HG03108 (cell line): ENCODE measurements at regions not wholly inside any gene's neighbourhood (a gene's known extent, or its start where the extent isn't known, plus 50 kb on each side); places are given as distances from the start of the nearest gene placed in this dataset.

ENCODE experiments used
- ATAC-seq: cut with Tn5 transposase; IDR thresholded peaks from one replicate; pipeline ENCODE4 v1.9.1; 2021; ENCODE audit warnings: moderate library complexity; ENCODE audit not compliant: unreplicated experiment

GRCh38 chr18:41373612-41374011 is 581.4 kb upstream of the PIK3C3 start:
- no peak for ATAC-seq

- no peak for ATAC-seq
Measured at GRCh38 chr18:41372046-41372665, 582.9 kb upstream of the PIK3C3 start.

GRCh38 chr18:41371156-41372045 is 583.6 kb upstream of the PIK3C3 start:
- no peak for ATAC-seq

GRCh38 chr18:41370740-41371139 is 584.3 kb upstream of the PIK3C3 start:
- ATAC-seq: no peak

GRCh38 chr18:41357708-41358107 is 597.3 kb upstream of the PIK3C3 start:
- ATAC-seq: no peak

- ATAC-seq: no peak
Measured at GRCh38 chr18:41353777-41354528, 601.1 kb upstream of the PIK3C3 start.

GRCh38 chr18:41351430-41351829 is 603.6 kb upstream of the PIK3C3 start:
- ATAC-seq: no peak

GRCh38 chr18:41347057-41347456 is 608.0 kb upstream of the PIK3C3 start:
- ATAC-seq: no peak

- no peak for ATAC-seq
Measured at GRCh38 chr18:41343808-41344207, 611.2 kb upstream of the PIK3C3 start.

- no peak for ATAC-seq
Measured at GRCh38 chr18:41338341-41338740, 616.7 kb upstream of the PIK3C3 start.

GRCh38 chr18:41331661-41332060 is 623.4 kb upstream of the PIK3C3 start:
- ATAC-seq: no peak

- no peak for ATAC-seq
Measured at GRCh38 chr18:41326311-41326710, 628.7 kb upstream of the PIK3C3 start.

- no peak for ATAC-seq
Measured at GRCh38 chr18:41324934-41325333, 630.1 kb upstream of the PIK3C3 start.

GRCh38 chr18:41324020-41324791 is 630.8 kb upstream of the PIK3C3 start:
- no peak for ATAC-seq

GRCh38 chr18:41323044-41323443 is 632.0 kb upstream of the PIK3C3 start:
- ATAC-seq: no peak

- ATAC-seq: no peak
Measured at GRCh38 chr18:41320100-41320499, 634.9 kb upstream of the PIK3C3 start.

GRCh38 chr18:41315134-41315533 is 639.9 kb upstream of the PIK3C3 start:
- no peak for ATAC-seq

- no peak for ATAC-seq
Measured at GRCh38 chr18:41311571-41312547, 643.2 kb upstream of the PIK3C3 start.

GRCh38 chr18:41297740-41298139 is 657.3 kb upstream of the PIK3C3 start:
- no peak for ATAC-seq

- no peak for ATAC-seq
Measured at GRCh38 chr18:41269294-41269693, 685.7 kb upstream of the PIK3C3 start.
